Naive thymus-derived CD4-positive, alpha-beta T cell (primary cell): ENCODE measurements at regions not wholly inside any gene's neighbourhood (a gene's known extent, or its start where the extent isn't known, plus 50 kb on each side); places are given as distances from the start of the nearest gene placed in this dataset.

ENCODE experiments used
- ATAC-seq: fragments of 150-1000 bp; cut with Tn5 transposase; 2 replicates; pipeline ENCODE4 v1.10.0; 2021; ENCODE audit warnings: mild to moderate bottlenecking, moderate library complexity
- CTCF ChIA-PET: fragments of 350-600 bp; sonication (Branson Sonifier 250); formaldehyde crosslinking; loops from one replicate; lab custom pipeline; 2021; ENCODE audit warnings: antibody characterized with exemption; lab: Charles Lee
- POLR2A ChIA-PET: fragments of 350-600 bp; sonication (Branson Sonifier 250); formaldehyde crosslinking; loops from one replicate; lab custom pipeline; 2021; ENCODE audit warnings: antibody characterized with exemption, inconsistent platforms; lab: Charles Lee
- DNase-seq, 9 donors: peaks; one replicate each; pipeline versions ENCODE4 v3.0.0 to v3.0.0-alpha.2; 2020 to 2022; ENCODE audit warnings: mixed read lengths in 1 of 9
- H3K27ac ChIP-seq: one replicate; pipeline ENCODE4 v1.7.0; 2013; ENCODE audit warnings: mild to moderate bottlenecking, low read depth, low read length, moderate library complexity
- H3K27me3 ChIP-seq, 2 donors: one replicate each; pipeline ENCODE4 v1.7.0; 2013; ENCODE audit warnings: low read length in 2 of 2, mild to moderate bottlenecking in 2 of 2, moderate library complexity in 2 of 2; ENCODE audit not compliant: control insufficient read depth in 2 of 2, insufficient read depth in 2 of 2
- H3K36me3 ChIP-seq, 3 experiments: 1 replicate in 2 of 3; 2 replicates in 1 of 3; pipeline ENCODE4 v1.7.0; 2013; ENCODE audit warnings: low read length in 3 of 3, mild to moderate bottlenecking in 3 of 3, moderate library complexity in 1 of 3; ENCODE audit not compliant: insufficient read depth in 3 of 3, control insufficient read depth in 2 of 3
- H3K4me1 ChIP-seq, 2 donors: one replicate each; pipeline ENCODE4 v1.7.0; 2013; ENCODE audit warnings: low read length in 2 of 2, mild to moderate bottlenecking in 2 of 2, moderate library complexity in 1 of 2; ENCODE audit not compliant: control insufficient read depth in 2 of 2, insufficient read depth in 2 of 2
- H3K4me3 ChIP-seq: 2 replicates; pipeline ENCODE4 v1.7.0; 2013; ENCODE audit warnings: mild to moderate bottlenecking, low read length
- H3K9me3 ChIP-seq, 3 experiments: 1 replicate in 2 of 3; 2 replicates in 1 of 3; pipeline ENCODE4 v1.7.0; 2013; ENCODE audit warnings: low read length in 3 of 3; ENCODE audit not compliant: control insufficient read depth in 2 of 3
- H3K27ac Mint-ChIP-seq, 9 donors: one replicate each; pipeline ENCODE4 v1.8.0; 2020 to 2022; ENCODE audit warnings: mixed read lengths in 9 of 9, mild to moderate bottlenecking in 8 of 9, moderate library complexity in 5 of 9, inconsistent platforms in 2 of 9
- H3K27me3 Mint-ChIP-seq, 5 donors: one replicate each; pipeline ENCODE4 v1.8.0; 2021 to 2022; ENCODE audit warnings: mixed read lengths in 5 of 5, mild to moderate bottlenecking in 1 of 5
- H3K36me3 Mint-ChIP-seq, 5 donors: one replicate each; pipeline ENCODE4 v1.8.0; 2020 to 2022; ENCODE audit warnings: mixed read lengths in 5 of 5, mild to moderate bottlenecking in 3 of 5, inconsistent platforms in 1 of 5
- H3K4me1 Mint-ChIP-seq, 7 donors: one replicate each; pipeline ENCODE4 v1.8.0; 2020 to 2022; ENCODE audit warnings: mixed read lengths in 7 of 7, mild to moderate bottlenecking in 3 of 7, inconsistent platforms in 1 of 7
- H3K4me3 Mint-ChIP-seq, 10 donors: one replicate each; pipeline ENCODE4 v1.8.0; 2020 to 2022; ENCODE audit warnings: mild to moderate bottlenecking in 10 of 10, mixed read lengths in 10 of 10, moderate library complexity in 6 of 10, inconsistent platforms in 2 of 10
- H3K9me3 Mint-ChIP-seq, 11 donors: one replicate each; pipeline ENCODE4 v1.8.0; 2020 to 2022; ENCODE audit warnings: mixed read lengths in 11 of 11, mild to moderate bottlenecking in 4 of 11, inconsistent platforms in 1 of 11, moderate library complexity in 1 of 11
- intact Hi-C, 2 donors: fragments of 100-400 bp; cut with micrococcal nuclease; formaldehyde crosslinking; loops; one replicate each; pipeline ENCODE4 v1.15.1; 2023

GRCh38 chr13:111004444-111004843 is 89.6 kb upstream of the ANKRD10 start:
- no peaks in the 10 kb centered on the region for H3K4me1 ChIP-seq
- POLR2A ChIA-PET: no interaction called here
- ATAC-seq (no peak), DNase-seq (no peak)
- CTCF ChIA-PET: no interaction called here
- peaks cover 0 to 4% of the 10 kb centered on the region in 2 donors for H3K27me3 ChIP-seq
- intact Hi-C loops: no loop called here
- H3K27me3 Mint-ChIP-seq: peaks cover 5 to 15% (median 9%) of the 10 kb centered on the region in 5 donors
- no peak overlapping the region for H3K4me3 Mint-ChIP-seq
- H3K9me3 Mint-ChIP-seq: no peaks in the 10 kb centered on the region
- H3K36me3 ChIP-seq: no peaks in the 10 kb centered on the region
- H3K27ac Mint-ChIP-seq: no peak overlapping the region
- H3K9me3 ChIP-seq: no peaks in the 10 kb centered on the region
- no peak overlapping the region for H3K4me3 ChIP-seq
- H3K4me1 Mint-ChIP-seq: no peaks in the 10 kb centered on the region
- no peak overlapping the region for H3K27ac ChIP-seq
- no peaks in the 10 kb centered on the region for H3K36me3 Mint-ChIP-seq

GRCh38 chr13:111001636-111002035 is 86.8 kb upstream of the ANKRD10 start:
- no peaks in the 10 kb centered on the region for H3K9me3 ChIP-seq
- no peaks in the 10 kb centered on the region for H3K27me3 ChIP-seq
- intact Hi-C loops: no loop called here
- Mint-ChIP-seq H3K27ac (no peak overlapping the region), H3K4me3 (no peak overlapping the region), H3K27me3 (peaks cover 3 to 31% (median 8%) of the 10 kb centered on the region in 5 donors), H3K9me3 (peaks cover 0 to 2% (median 0%) of the 10 kb centered on the region in 11 donors), H3K36me3 (no peaks in the 10 kb centered on the region), H3K4me1 (no peaks in the 10 kb centered on the region)
- DNase-seq: no peak
- CTCF ChIA-PET: no interaction called here
- no peaks in the 10 kb centered on the region for H3K4me1 ChIP-seq
- no peaks in the 10 kb centered on the region for H3K36me3 ChIP-seq
- H3K4me3 ChIP-seq: no peak overlapping the region
- POLR2A ChIA-PET: no interaction called here
- no peak overlapping the region for H3K27ac ChIP-seq
- no peak for ATAC-seq

GRCh38 chr13:110993788-110994187 is 78.9 kb upstream of the ANKRD10 start:
- Histone ChIP-seq H3K36me3 (no peaks in the 10 kb centered on the region), H3K27me3 (no peaks in the 10 kb centered on the region), H3K4me1 (no peaks in the 10 kb centered on the region), H3K4me3 (no peak overlapping the region), H3K9me3 (no peaks in the 10 kb centered on the region), H3K27ac (no peak overlapping the region)
- ChIA-PET POLR2A (no interaction called here), CTCF (interaction anchor here (0.6 kb wide), 1 partner anchor 1639 kb away, joined by 3 read pairs; no protein-coding TSS in a partner anchor)
- intact Hi-C loops: no loop called here
- Mint-ChIP-seq H3K27me3 (peaks cover 15 to 50% (median 33%) of the 10 kb centered on the region in 5 donors), H3K9me3 (peaks cover 0 to 4% (median 0%) of the 10 kb centered on the region in 11 donors), H3K4me3 (no peak overlapping the region), H3K4me1 (no peaks in the 10 kb centered on the region), H3K36me3 (no peaks in the 10 kb centered on the region), H3K27ac (no peak overlapping the region)
- DNase-seq (no peak), ATAC-seq (no peak)

- Histone ChIP-seq H3K27me3 (no peaks in the 10 kb centered on the region), H3K36me3 (no peaks in the 10 kb centered on the region), H3K27ac (no peak overlapping the region), H3K4me1 (no peaks in the 10 kb centered on the region), H3K9me3 (no peaks in the 10 kb centered on the region), H3K4me3 (no peak overlapping the region)
- ATAC-seq (no peak), DNase-seq (no peak)
- ChIA-PET CTCF (no interaction called here), POLR2A (no interaction called here)
- intact Hi-C loops: no loop called here
- H3K27ac Mint-ChIP-seq: no peak overlapping the region
- no peak overlapping the region for H3K4me3 Mint-ChIP-seq
- peaks cover 0 to 4% (median 0%) of the 10 kb centered on the region in 11 donors for H3K9me3 Mint-ChIP-seq
- peaks cover 15 to 49% (median 38%) of the 10 kb centered on the region in 5 donors for H3K27me3 Mint-ChIP-seq
- H3K36me3 Mint-ChIP-seq: no peaks in the 10 kb centered on the region
- no peaks in the 10 kb centered on the region for H3K4me1 Mint-ChIP-seq
Measured at GRCh38 chr13:110991991-110992508, 77.2 kb upstream of the ANKRD10 start.

- peaks cover 23 to 40% (median 35%) of the 10 kb centered on the region in 5 donors for H3K27me3 Mint-ChIP-seq
- no peaks in the 10 kb centered on the region for H3K36me3 ChIP-seq
- POLR2A ChIA-PET: no interaction called here
- no peak for ATAC-seq
- no peak overlapping the region for H3K27ac ChIP-seq
- DNase-seq: no peak
- H3K9me3 Mint-ChIP-seq: no peaks in the 10 kb centered on the region
- no peak overlapping the region for H3K27ac Mint-ChIP-seq
- no peaks in the 10 kb centered on the region for H3K4me1 ChIP-seq
- H3K9me3 ChIP-seq: no peaks in the 10 kb centered on the region
- no peak overlapping the region for H3K4me3 Mint-ChIP-seq
- H3K4me3 ChIP-seq: no peak overlapping the region
- H3K27me3 ChIP-seq: no peaks in the 10 kb centered on the region
- intact Hi-C loops: no loop called here
- CTCF ChIA-PET: no interaction called here
- no peaks in the 10 kb centered on the region for H3K4me1 Mint-ChIP-seq
- no peaks in the 10 kb centered on the region for H3K36me3 Mint-ChIP-seq
Measured at GRCh38 chr13:110989331-110989730, 74.5 kb upstream of the ANKRD10 start.

- Histone ChIP-seq H3K27me3 (no peaks in the 10 kb centered on the region), H3K9me3 (no peaks in the 10 kb centered on the region), H3K4me3 (no peak overlapping the region), H3K27ac (no peak overlapping the region), H3K36me3 (no peaks in the 10 kb centered on the region), H3K4me1 (no peaks in the 10 kb centered on the region)
- ATAC-seq (no peak), DNase-seq (no peak)
- ChIA-PET POLR2A (no interaction called here), CTCF (no interaction called here)
- H3K4me1 Mint-ChIP-seq: no peaks in the 10 kb centered on the region
- H3K4me3 Mint-ChIP-seq: no peak overlapping the region
- no peaks in the 10 kb centered on the region for H3K9me3 Mint-ChIP-seq
- no peaks in the 10 kb centered on the region for H3K36me3 Mint-ChIP-seq
- intact Hi-C loops: no loop called here
- no peak overlapping the region for H3K27ac Mint-ChIP-seq
- H3K27me3 Mint-ChIP-seq: peaks cover 33 to 55% (median 43%) of the 10 kb centered on the region in 5 donors
Measured at GRCh38 chr13:110985541-110985940, 70.7 kb upstream of the ANKRD10 start.

- Mint-ChIP-seq H3K4me1 (no peaks in the 10 kb centered on the region), H3K27ac (no peak overlapping the region), H3K4me3 (no peak overlapping the region), H3K36me3 (no peaks in the 10 kb centered on the region), H3K27me3 (peaks cover 33 to 55% (median 42%) of the 10 kb centered on the region in 5 donors), H3K9me3 (peaks cover 0 to 3% (median 0%) of the 10 kb centered on the region in 11 donors)
- Histone ChIP-seq H3K27ac (no peak overlapping the region), H3K4me3 (no peak overlapping the region), H3K36me3 (no peaks in the 10 kb centered on the region), H3K27me3 (no peaks in the 10 kb centered on the region), H3K4me1 (no peaks in the 10 kb centered on the region), H3K9me3 (no peaks in the 10 kb centered on the region)
- DNase-seq (no peak), ATAC-seq (no peak)
- POLR2A ChIA-PET: no interaction called here
- intact Hi-C loops: no loop called here
- CTCF ChIA-PET: no interaction called here
Measured at GRCh38 chr13:110984798-110985197, 69.9 kb upstream of the ANKRD10 start.
